ENCODE measurements at regions not wholly inside any gene's neighbourhood (a gene's known extent, or its start where the extent isn't known, plus 50 kb on each side); places are given as distances from the start of the nearest gene placed in this dataset.

DNA sequence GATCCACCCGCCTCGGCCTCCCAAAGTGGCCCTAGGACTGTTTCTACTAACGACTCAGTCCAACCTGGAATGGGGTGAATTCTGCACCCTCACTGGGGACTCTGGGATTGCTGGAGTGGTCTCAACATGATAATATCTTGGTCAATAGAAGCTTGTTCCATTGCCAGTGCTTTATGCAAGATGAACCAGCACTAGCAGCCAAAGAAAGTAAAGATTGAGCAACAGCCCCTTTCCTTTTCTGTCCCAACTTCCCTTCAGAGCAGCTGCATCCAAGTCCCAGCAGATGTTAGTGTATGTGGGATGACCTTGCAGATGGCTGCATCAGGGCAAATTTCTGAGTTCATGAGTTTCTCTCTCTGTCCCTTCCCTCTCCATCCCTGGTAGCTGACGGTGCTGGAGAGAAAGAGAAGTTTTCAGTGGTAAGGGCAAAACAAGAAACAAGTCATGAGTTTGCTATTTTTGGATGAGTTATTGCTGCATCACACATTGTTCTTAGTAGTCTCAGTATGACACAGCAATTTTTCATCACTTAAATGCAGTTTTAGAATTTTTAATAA is 183.6 kb upstream of the EDNRB start:
- TF ChIP-seq POLR2A (IDR thresholded peaks at IDR 0.05; ENCODE audit: insufficient read depth in 1 of 2, low read depth in 2 of 2, low read length in 2 of 2) = no peak
- no peak for TF ChIP-seq SIX4 (CRISPR knock-in tag; IDR thresholded peaks at IDR 0.05)
- TF ChIP-seq TMF1 (CRISPR knock-in tag; IDR thresholded peaks at IDR 0.05; ENCODE audit: low read depth) = no peak
- no peak for TF ChIP-seq ZNF670 (CRISPR knock-in tag; IDR thresholded peaks at IDR 0.05; ENCODE audit: borderline replicate concordance)
- TF ChIP-seq, protein P1, sequence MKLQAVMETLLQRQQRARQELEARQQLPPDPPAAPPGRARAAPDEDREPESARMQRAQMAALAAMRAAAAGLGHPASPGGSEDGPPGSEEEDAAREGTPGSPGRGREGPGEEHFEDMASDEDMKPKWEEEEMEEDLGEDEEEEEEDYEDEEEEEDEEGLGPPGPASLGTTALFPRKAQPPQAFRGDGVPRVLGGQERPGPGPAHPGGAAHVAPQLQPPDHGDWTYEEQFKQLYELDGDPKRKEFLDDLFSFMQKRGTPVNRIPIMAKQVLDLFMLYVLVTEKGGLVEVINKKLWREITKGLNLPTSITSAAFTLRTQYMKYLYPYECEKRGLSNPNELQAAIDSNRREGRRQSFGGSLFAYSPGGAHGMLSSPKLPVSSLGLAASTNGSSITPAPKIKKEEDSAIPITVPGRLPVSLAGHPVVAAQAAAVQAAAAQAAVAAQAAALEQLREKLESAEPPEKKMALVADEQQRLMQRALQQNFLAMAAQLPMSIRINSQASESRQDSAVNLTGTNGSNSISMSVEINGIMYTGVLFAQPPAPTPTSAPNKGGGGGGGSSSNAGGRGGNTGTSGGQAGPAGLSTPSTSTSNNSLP (IDR thresholded peaks at IDR 0.05; ENCODE audit: low read depth, low read length) = no peak
- no peak for TF ChIP-seq ZNF430 (CRISPR knock-in tag; IDR thresholded peaks at IDR 0.05)
- TF ChIP-seq, protein P2, sequence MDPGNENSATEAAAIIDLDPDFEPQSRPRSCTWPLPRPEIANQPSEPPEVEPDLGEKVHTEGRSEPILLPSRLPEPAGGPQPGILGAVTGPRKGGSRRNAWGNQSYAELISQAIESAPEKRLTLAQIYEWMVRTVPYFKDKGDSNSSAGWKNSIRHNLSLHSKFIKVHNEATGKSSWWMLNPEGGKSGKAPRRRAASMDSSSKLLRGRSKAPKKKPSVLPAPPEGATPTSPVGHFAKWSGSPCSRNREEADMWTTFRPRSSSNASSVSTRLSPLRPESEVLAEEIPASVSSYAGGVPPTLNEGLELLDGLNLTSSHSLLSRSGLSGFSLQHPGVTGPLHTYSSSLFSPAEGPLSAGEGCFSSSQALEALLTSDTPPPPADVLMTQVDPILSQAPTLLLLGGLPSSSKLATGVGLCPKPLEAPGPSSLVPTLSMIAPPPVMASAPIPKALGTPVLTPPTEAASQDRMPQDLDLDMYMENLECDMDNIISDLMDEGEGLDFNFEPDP (CRISPR knock-in tag; conservative IDR thresholded peaks at IDR 0.05) = no peak
- TF ChIP-seq, protein P3, sequence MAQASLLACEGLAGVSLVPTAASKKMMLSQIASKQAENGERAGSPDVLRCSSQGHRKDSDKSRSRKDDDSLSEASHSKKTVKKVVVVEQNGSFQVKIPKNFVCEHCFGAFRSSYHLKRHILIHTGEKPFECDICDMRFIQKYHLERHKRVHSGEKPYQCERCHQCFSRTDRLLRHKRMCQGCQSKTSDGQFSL (CRISPR knock-in tag; IDR thresholded peaks at IDR 0.05) = no peak
- TF ChIP-seq RAD51 (IDR thresholded peaks at IDR 0.05; ENCODE audit: borderline replicate concordance) = no peak

All from HepG2 (cell line).